ENCODE measurements at regions not wholly inside any gene's neighbourhood (a gene's known extent, or its start where the extent isn't known, plus 50 kb on each side); places are given as distances from the start of the nearest gene placed in this dataset.

DNA sequence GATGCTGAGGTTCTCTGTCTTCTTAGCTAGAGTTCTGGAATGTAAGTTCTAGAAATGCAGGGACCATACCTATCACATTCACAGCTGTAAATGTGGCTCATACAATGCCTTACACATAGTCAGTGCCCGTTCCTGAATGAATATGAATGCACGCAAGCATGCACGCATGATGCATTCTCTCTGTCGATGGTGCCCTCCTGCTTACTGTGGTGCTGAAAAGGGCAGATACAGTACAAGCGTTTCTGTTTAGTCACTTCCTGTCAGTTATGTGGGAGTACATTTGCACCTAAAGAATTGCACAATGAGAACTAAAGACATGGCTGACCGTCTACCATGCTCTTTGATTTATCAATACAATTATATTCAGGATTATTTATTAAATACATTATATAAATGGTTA lies 152.2 kb upstream of the SOX4 start:
- no peak overlapping the region for H3K4me3 ChIP-seq (ENCODE audit: low read depth, low read length)
- TF ChIP-seq, protein P1, sequence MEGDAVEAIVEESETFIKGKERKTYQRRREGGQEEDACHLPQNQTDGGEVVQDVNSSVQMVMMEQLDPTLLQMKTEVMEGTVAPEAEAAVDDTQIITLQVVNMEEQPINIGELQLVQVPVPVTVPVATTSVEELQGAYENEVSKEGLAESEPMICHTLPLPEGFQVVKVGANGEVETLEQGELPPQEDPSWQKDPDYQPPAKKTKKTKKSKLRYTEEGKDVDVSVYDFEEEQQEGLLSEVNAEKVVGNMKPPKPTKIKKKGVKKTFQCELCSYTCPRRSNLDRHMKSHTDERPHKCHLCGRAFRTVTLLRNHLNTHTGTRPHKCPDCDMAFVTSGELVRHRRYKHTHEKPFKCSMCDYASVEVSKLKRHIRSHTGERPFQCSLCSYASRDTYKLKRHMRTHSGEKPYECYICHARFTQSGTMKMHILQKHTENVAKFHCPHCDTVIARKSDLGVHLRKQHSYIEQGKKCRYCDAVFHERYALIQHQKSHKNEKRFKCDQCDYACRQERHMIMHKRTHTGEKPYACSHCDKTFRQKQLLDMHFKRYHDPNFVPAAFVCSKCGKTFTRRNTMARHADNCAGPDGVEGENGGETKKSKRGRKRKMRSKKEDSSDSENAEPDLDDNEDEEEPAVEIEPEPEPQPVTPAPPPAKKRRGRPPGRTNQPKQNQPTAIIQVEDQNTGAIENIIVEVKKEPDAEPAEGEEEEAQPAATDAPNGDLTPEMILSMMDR (conservative IDR thresholded peaks at IDR 0.05; ENCODE audit: low read depth, low read length) = no peak
- DNase-seq (ENCODE audit: low read depth) = peak; percentile 76

DNA sequence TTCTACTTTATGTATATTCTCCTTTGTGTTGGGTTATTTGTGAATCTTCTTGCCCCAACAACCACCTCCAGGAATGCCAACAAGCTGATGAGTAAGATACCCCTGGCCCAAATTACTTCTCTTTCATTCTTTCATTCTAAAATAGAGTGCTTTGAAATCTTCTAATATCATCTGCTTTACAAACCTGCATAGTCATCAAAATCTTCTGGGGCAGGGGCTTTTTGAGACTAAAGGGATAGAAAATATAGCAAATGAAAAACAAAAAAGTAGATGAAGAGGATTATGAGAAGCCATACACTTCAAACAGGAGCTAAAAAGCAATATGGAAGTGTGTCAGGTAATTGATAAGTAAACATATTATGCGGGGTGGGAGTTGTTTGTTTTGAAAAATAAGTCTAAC lies 150.7 kb upstream of the SOX4 start:
- no peak for DNase-seq (ENCODE audit: low read depth)
- TF ChIP-seq, protein P1 (conservative IDR thresholded peaks at IDR 0.05; ENCODE audit: low read depth, low read length) = no peak

DNA sequence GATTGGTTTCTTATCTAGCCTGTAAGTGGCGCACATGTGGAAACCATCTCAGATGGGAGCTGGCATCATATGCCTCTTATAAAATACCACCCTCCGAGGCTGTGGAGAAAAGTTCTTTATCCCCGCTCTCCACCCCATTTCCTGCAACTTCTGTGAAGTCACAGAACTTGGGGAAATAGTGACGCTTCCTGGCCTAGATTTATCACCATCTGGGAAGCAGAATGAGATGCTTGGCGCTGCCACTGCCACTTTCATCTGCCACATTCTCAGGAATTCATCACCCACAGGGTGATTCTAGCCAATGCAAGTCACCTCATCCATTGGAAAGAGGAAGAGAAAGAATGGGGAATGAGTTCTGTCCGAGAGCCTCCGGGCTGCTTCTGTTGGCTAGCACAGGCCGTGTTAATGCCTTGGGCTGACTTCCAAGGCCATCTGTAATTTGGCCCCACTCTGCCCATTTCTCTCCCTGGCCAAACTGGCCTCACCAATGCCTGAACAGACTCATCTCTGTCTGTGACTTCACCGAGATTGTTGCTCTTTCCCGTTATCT lies 148.8 kb upstream of the SOX4 start:
- TF ChIP-seq, protein P1 (conservative IDR thresholded peaks at IDR 0.05; ENCODE audit: low read depth, low read length) = no peak
- DNase-seq (ENCODE audit: low read depth) = no peak

More for the DNA sequence above, 150.7 kb upstream of the SOX4 start:
- no peak overlapping the region for H3K4me3 ChIP-seq (ENCODE audit: low read depth, low read length)

GRCh38 chr6:21447987-21448386 lies 145.6 kb upstream of the SOX4 start:
- H3K4me3 ChIP-seq (ENCODE audit: low read depth, low read length) = no peak overlapping the region
- TF ChIP-seq, protein P1 (conservative IDR thresholded peaks at IDR 0.05; ENCODE audit: low read depth, low read length) = no peak

More for the DNA sequence above, 148.8 kb upstream of the SOX4 start:
- H3K4me3 ChIP-seq (ENCODE audit: low read depth, low read length) = no peak overlapping the region

DNA sequence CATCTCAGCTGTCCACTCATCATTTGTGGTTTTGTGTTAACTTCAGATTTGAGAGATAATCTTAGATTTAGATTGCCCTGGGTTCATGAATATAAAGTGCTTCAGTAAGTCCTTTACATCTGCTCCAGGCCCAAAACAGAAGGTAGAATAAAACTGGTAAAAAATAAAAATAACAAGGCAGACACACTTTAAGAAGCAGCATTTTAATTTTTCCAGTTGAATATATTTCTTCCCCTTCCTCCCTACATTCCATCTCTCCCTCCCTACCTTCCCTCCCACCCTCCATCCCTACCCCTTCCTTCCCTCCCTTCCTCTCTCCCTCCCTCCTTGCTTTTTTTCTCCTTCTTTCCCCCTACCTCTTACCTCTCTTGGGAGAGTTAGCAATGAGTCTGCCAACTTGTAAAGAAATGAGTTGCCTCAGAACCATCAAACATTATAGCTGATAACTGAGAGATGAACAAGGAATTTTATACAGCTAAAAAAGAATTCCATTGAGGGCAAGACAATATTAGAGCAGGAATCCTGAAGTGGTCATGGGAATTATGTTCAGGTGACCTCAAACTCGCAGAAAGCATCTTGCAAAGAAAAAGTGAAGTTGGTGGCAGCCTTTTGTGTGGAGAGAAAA lies 145.0 kb upstream of the SOX4 start:
- TF ChIP-seq, protein P1 (conservative IDR thresholded peaks at IDR 0.05; ENCODE audit: low read depth, low read length) = no peak
- no peak for DNase-seq (ENCODE audit: low read depth)

More at GRCh38 chr6:21447987-21448386, 145.6 kb upstream of the SOX4 start:
- no peak for DNase-seq (ENCODE audit: low read depth)

DNA sequence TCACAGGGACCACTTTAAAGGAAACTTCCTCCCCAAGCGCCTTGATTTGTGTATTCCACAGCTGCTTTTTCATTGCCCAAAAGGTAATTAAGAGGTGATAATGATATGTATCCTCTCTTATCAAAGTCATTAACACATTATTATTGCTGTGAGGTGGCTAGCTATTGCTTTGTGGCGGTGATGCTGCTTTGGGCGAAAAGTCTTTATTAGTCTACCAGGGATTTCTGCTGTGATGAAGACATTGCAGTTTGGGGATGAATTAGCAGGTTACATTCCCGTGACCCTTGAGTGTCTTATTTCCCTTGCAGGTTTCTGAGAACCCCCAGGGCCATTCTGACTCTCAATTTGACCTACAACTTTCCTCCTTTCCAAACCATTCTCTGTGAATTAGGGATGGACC lies 143.4 kb upstream of the SOX4 start:
- no peak for DNase-seq (ENCODE audit: low read depth)
- H3K4me3 ChIP-seq (ENCODE audit: low read depth, low read length) = no peak overlapping the region
- TF ChIP-seq, protein P1 (conservative IDR thresholded peaks at IDR 0.05; ENCODE audit: low read depth, low read length) = no peak

More for the DNA sequence above, 145.0 kb upstream of the SOX4 start:
- no peak overlapping the region for H3K4me3 ChIP-seq (ENCODE audit: low read depth, low read length)

GRCh38 chr6:21450628-21451027 lies 142.9 kb upstream of the SOX4 start:
- TF ChIP-seq, protein P1 (conservative IDR thresholded peaks at IDR 0.05; ENCODE audit: low read depth, low read length) = no peak
- DNase-seq (ENCODE audit: low read depth) = no peak

More at GRCh38 chr6:21450628-21451027, 142.9 kb upstream of the SOX4 start:
- no peak overlapping the region for H3K4me3 ChIP-seq (ENCODE audit: low read depth, low read length)

All from choroid plexus epithelial cell (primary cell).